D721Med (cell line): ENCODE measurements at regions not wholly inside any gene's neighbourhood (a gene's known extent, or its start where the extent isn't known, plus 50 kb on each side); places are given as distances from the start of the nearest gene placed in this dataset.
"Not testable (repeated sequence)": the region's sequence is repeated elsewhere in the genome, so short reads cannot be mapped to it uniquely, and the experiment has no call there.

ENCODE experiments used
- DNase-seq: peaks from one replicate; pipeline ENCODE4 v3.0.0; 2011; ENCODE audit warnings: low spot score; ENCODE audit not compliant: insufficient read length
- FAIRE-seq: peaks from 2 replicates; lab custom pipeline; 2011; peaks lifted over from hg19 to GRCh38; lab: Jason Lieb, UNC
- CTCF ChIP-seq: IDR thresholded peaks from 2 replicates; pipeline ENCODE4 v1.5.1; 2012; ENCODE audit warnings: mild to moderate bottlenecking, control low read depth; ENCODE audit not compliant: insufficient read depth; ENCODE audit errors: missing control alignments

- no peak for FAIRE-seq
- no peak for DNase-seq
- no peak for TF ChIP-seq CTCF
Measured at GRCh38 chr1:166730299-166730888, 108.9 kb upstream of the POGK start.

- FAIRE-seq (no peak), DNase-seq (no peak)
- TF ChIP-seq CTCF = no peak
Measured at GRCh38 chr1:166738140-166738539, 101.1 kb upstream of the POGK start.

GRCh38 chr1:166738873-166739272 lies 100.4 kb upstream of the POGK start:
- no peak for TF ChIP-seq CTCF
- no peak for DNase-seq
- FAIRE-seq = no peak

- no peak for TF ChIP-seq CTCF
- no peak for DNase-seq
- peak; percentile 44 for FAIRE-seq
Measured at GRCh38 chr1:166740668-166741276, 98.5 kb upstream of the POGK start.

- FAIRE-seq (no peak), DNase-seq (no peak)
- TF ChIP-seq CTCF = no peak
Measured at GRCh38 chr1:166763318-166763717, 76.0 kb upstream of the POGK start.

GRCh38 chr1:166766942-166767341 lies 72.3 kb upstream of the POGK start:
- FAIRE-seq = peak; percentile 80

GRCh38 chr1:166784646-166785045 lies 54.6 kb upstream of the POGK start:
- not testable (repeated sequence) for DNase-seq, FAIRE-seq

More at GRCh38 chr1:166766942-166767341, 72.3 kb upstream of the POGK start:
- no peak for TF ChIP-seq CTCF
- no peak for DNase-seq
